Right lobe of liver (tissue), 6 donors: ENCODE measurements at regions not wholly inside any gene's neighbourhood (a gene's known extent, or its start where the extent isn't known, plus 50 kb on each side); places are given as distances from the start of the nearest gene placed in this dataset.
A peak's percentile ranks its signal among the peaks of the same experiment; 100 is the strongest.

Source experiments
- ATAC-seq, 4 donors: fragments of 200-7000 bp; cut with Tn5 transposase; one replicate each; pipeline ENCODE4 v1.9.1; 2020; ENCODE audit warnings: mild to moderate bottlenecking in 4 of 4, moderate library complexity in 4 of 4
- DNase-seq, 3 donors: peaks; one replicate each; pipeline ENCODE4 v3.0.0-alpha.2; 2020
- H3K27ac ChIP-seq, 3 donors: fragments of 200-600 bp; one replicate each; pipeline ENCODE4 v1.8.0; 2022
- H3K27me3 ChIP-seq, 2 donors: fragments of 200-600 bp; one replicate each; pipeline ENCODE4 v1.8.0; 2022
- H3K36me3 ChIP-seq, 4 donors: fragments of 200-600 bp; sonication (generic) in 1 of 4; one replicate each; pipeline versions ENCODE4 v1.5.1 to v1.8.0; 2017 to 2022; ENCODE audit warnings: control low read depth in 1 of 4
- H3K4me1 ChIP-seq, 4 donors: fragments of 200-600 bp; sonication (generic) in 1 of 4; one replicate each; pipeline versions ENCODE4 v1.5.1 to v1.8.0; 2017 to 2022; ENCODE audit warnings: control low read depth in 1 of 4
- H3K4me3 ChIP-seq, 3 donors: fragments of 200-600 bp; one replicate each; pipeline ENCODE4 v1.8.0; 2022
- H3K9me3 ChIP-seq, 4 donors: fragments of 200-600 bp; sonication (generic) in 1 of 4; one replicate each; pipeline versions ENCODE4 v1.5.1 to v1.8.0; 2017 to 2022; ENCODE audit warnings: control low read depth in 1 of 4
- POLR2A ChIP-seq: fragments of 450-650 bp; IDR thresholded peaks from one replicate; pipeline ENCODE4 v1.6.1; 2017; ENCODE audit warnings: antibody characterized with exemption, mild to moderate bottlenecking
- WGBS: methylation state at CpG from one replicate; pipeline ENCODE4 v1.1.6; 2018; ENCODE audit warnings: low coverage, low lambda C conversion rate; ENCODE audit not compliant: insufficient coverage; ENCODE audit errors: missing lambda C conversion rate; 5-methylcytosine and 5-hydroxymethylcytosine counted together
- intact Hi-C, 2 donors: fragments of 100-400 bp; cut with DNase I; formaldehyde crosslinking; loops; one replicate each; pipeline versions ENCODE4 v1.11.2 to v1.14.1; 2022
- TF ChIP-seq, protein P1 (sequence below), 4 donors: fragments of 200-600 bp in 3 of 4; fragments of 450-650 bp in 1 of 4; IDR thresholded peaks; one replicate each; pipeline versions ENCODE4 v1.5.1 to v1.8.0; 2016 to 2022; ENCODE audit warnings: antibody characterized with exemption in 4 of 4, mild to moderate bottlenecking in 2 of 4
- donor health status: DM: no; HTN: yes; CAD: no.
- donor health status: DM: no; HTN: no; CAD: no.
- donor health status: DM: no; HTN: no; CAD: no.
- donor health status: DM: no; HTN: yes; CAD: no.
- donor health status: DM: no; HTN: yes; CAD: no.

DNA sequence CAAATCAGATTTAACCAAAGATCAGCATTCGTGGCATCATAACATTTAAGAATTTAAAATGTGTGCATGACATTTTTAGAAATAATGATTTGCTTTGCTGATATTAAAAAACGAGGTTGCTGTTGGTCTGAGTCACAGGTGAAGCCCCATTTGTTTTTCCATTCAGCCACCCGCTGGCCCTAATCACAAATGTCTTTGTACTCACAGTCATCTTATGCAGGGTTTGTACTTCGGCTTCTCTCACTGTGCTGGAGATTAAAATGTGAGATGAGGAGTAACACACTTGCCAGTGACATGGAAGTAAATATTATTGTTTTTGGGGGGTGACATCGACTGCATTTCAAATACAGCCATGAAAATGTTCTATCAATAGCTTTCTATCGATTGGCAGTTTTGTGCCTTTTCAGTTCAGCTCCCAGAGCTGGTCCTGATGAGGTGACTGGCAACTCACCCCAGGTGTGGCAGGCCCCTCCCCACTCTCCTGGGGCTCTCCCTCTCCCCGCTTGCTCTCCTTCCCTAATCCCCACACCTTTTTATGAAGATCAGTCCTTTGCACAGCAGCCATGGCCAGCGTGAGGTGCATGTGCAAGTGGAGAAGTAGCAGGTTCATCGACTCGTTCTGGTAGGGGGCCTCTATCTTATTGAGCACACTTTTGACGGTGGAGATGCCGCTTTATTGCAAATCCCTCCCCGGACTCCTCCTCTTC lies 58.8 kb upstream of the FUCA2 start:
- Histone ChIP-seq H3K27ac (no peak overlapping the region), H3K27me3 (no peaks in the 10 kb centered on the region), H3K4me1 (no peaks in the 10 kb centered on the region), H3K9me3 (no peaks in the 10 kb centered on the region), H3K4me3 (no peak overlapping the region), H3K36me3 (no peaks in the 10 kb centered on the region)
- WGBS: 57% methylated on average over 10 of the region's 13 CpGs
- no peak for DNase-seq
- intact Hi-C loops: no loop called here
- no peak for ATAC-seq
- TF ChIP-seq, protein P1, sequence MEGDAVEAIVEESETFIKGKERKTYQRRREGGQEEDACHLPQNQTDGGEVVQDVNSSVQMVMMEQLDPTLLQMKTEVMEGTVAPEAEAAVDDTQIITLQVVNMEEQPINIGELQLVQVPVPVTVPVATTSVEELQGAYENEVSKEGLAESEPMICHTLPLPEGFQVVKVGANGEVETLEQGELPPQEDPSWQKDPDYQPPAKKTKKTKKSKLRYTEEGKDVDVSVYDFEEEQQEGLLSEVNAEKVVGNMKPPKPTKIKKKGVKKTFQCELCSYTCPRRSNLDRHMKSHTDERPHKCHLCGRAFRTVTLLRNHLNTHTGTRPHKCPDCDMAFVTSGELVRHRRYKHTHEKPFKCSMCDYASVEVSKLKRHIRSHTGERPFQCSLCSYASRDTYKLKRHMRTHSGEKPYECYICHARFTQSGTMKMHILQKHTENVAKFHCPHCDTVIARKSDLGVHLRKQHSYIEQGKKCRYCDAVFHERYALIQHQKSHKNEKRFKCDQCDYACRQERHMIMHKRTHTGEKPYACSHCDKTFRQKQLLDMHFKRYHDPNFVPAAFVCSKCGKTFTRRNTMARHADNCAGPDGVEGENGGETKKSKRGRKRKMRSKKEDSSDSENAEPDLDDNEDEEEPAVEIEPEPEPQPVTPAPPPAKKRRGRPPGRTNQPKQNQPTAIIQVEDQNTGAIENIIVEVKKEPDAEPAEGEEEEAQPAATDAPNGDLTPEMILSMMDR (IDR thresholded peaks at IDR 0.05): no peak
- no peak for TF ChIP-seq POLR2A

DNA sequence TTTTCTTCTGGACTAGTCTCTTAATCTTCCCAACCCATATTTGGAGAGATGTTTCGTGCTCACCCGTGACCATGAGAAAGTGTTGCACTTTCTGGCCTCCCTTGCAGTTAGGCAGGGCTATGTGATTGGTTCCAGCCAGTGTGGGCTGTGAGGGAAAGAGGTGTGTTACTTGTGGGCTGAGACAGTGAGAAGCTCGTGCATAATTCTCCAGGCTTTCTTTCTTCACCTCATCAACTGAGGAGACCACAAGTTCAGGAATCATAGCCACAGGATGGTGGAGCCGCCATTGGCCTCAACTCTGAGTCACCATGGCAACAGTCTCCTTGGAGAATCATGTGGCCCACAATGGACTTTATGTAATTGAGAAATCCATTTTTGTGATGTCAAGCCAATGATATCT lies 57.5 kb upstream of the FUCA2 start:
- Histone ChIP-seq H3K27ac (no peak overlapping the region), H3K4me3 (no peak overlapping the region), H3K27me3 (no peaks in the 10 kb centered on the region), H3K9me3 (no peaks in the 10 kb centered on the region), H3K36me3 (no peaks in the 10 kb centered on the region), H3K4me1 (no peaks in the 10 kb centered on the region)
- TF ChIP-seq POLR2A: no peak
- TF ChIP-seq, protein P1 (IDR thresholded peaks at IDR 0.05): no peak
- intact Hi-C loops: no loop called here
- 72% methylated on average over 3 of the region's 4 CpGs for WGBS
- DNase-seq: no peak
- no peak for ATAC-seq

DNA sequence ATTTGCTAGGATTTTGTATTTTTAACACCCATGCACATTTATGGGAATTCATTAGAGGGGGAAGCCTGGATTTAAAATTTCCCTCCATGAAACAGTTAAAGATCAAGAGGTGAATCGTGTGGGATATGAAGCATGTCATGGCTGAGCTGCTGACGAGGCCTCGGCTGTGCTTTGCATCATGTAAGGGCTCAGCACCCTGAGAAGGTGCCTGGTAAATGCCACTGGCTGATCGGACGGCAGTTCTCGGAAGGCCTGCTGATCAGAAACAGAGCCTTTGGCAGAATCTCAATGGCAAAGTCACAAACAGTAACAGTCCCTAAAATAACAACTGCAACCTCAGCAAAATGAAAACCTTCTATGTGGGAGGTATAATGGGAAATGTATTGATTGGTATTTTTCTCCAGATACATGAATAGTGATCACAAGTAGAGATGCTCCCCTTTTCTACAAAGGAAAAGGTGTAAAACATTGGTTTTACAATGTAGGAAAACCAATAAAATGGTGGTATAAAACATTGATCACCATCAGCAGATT lies 53.0 kb upstream of the FUCA2 start:
- H3K27me3 ChIP-seq: no peaks in the 10 kb centered on the region
- H3K36me3 ChIP-seq: no peaks in the 10 kb centered on the region
- no peak for TF ChIP-seq POLR2A
- TF ChIP-seq, protein P1 (IDR thresholded peaks at IDR 0.05): no peak
- intact Hi-C loops: no loop called here
- no peak overlapping the region for H3K4me3 ChIP-seq
- H3K27ac ChIP-seq: no peak overlapping the region
- no peaks in the 10 kb centered on the region for H3K4me1 ChIP-seq
- 64% methylated on average over 3 of the region's 6 CpGs for WGBS
- DNase-seq (no peak), ATAC-seq (no peak)
- H3K9me3 ChIP-seq: no peaks in the 10 kb centered on the region

DNA sequence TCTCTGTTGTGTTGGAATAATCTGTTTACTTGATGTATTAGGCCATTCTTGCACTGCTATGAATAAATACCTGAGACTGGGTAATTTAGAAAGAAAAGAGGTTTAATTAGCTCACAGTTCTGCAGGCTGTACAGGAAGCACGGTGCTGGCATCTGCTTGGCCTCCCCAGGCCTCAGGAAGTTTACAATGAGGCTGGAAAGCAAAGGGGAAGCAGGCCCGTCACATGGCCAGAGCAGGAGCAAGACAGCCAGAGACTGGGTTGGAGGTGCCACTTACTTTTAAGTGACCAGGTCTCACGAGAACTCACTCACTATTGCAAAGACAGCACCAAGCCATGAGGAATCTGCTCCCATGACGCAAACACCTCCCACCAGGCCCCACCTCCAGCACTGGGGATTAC lies 50.6 kb upstream of the FUCA2 start:
- Histone ChIP-seq H3K36me3 (no peaks in the 10 kb centered on the region), H3K27me3 (no peaks in the 10 kb centered on the region), H3K4me3 (no peak overlapping the region), H3K27ac (no peak overlapping the region), H3K9me3 (no peaks in the 10 kb centered on the region), H3K4me1 (no peaks in the 10 kb centered on the region)
- ATAC-seq: peak in 1 of 4 donors; percentile 54
- DNase-seq: no peak
- TF ChIP-seq POLR2A: no peak
- TF ChIP-seq, protein P1 (IDR thresholded peaks at IDR 0.05): no peak
- WGBS: 40% methylated on average over 2 of the region's 4 CpGs
- intact Hi-C loops: no loop called here
